ENCODE measurements at regions not wholly inside any gene's neighbourhood (a gene's known extent, or its start where the extent isn't known, plus 50 kb on each side); places are given as distances from the start of the nearest gene placed in this dataset.

- CTCF ChIA-PET: no interaction called here
- POLR2A ChIA-PET: no interaction called here
- Histone ChIP-seq H3K9me3 (ENCODE audit: control insufficient read depth in 1 of 2, insufficient read depth in 1 of 2, low read depth in 1 of 2, low read length in 2 of 2) (no peaks in the 10 kb centered on the region), H3K9ac (ENCODE audit: low read length) (no peak overlapping the region), H3K36me3 (ENCODE audit: control insufficient read depth in 1 of 2, insufficient read depth in 2 of 2, low read length in 2 of 2) (no peaks in the 10 kb centered on the region), H4K20me1 (ENCODE audit: insufficient read depth) (no peaks in the 10 kb centered on the region), H3K79me2 (ENCODE audit: insufficient read depth, low read length) (no peaks in the 10 kb centered on the region), H3K27me3 (ENCODE audit: insufficient read depth, low read length) (no peaks in the 10 kb centered on the region), H3K27ac (ENCODE audit: low read depth, low read length) (no peak overlapping the region), H3K4me3 (replicated peaks in 1 of 2; ENCODE audit: low read depth in 1 of 2, low read length in 2 of 2) (no peak overlapping the region), H3K9me2 (ENCODE audit: insufficient read depth) (no peaks in the 10 kb centered on the region), H3K4me1 (ENCODE audit: control insufficient read depth in 1 of 2, insufficient read depth in 2 of 2, low read length in 2 of 2) (no peaks in the 10 kb centered on the region), H2AFZ (ENCODE audit: low read depth, low read length, poor library complexity, severe bottlenecking) (no peak overlapping the region), H3K4me2 (ENCODE audit: low read length) (no peak overlapping the region)
- DNase-seq (ENCODE audit: low read depth, low spot score) (no peak), ATAC-seq (no peak)
- no TSS peak for BruUV-seq (replicated peaks)
- TF ChIP-seq FOSL1 (IDR thresholded peaks at IDR 0.05; ENCODE audit: low read depth) (no peak), POLR2A (IDR thresholded peaks at IDR 0.05; ENCODE audit: borderline replicate concordance, extremely low read depth, insufficient read depth, insufficient read length) (no peak)
- intact Hi-C loops (cut with micrococcal nuclease): no loop called here
- RAD21 ChIA-PET (ENCODE audit: low non-redundant PET in 1 of 2, low total read pairs in 2 of 2, uncharacterized antibody in 2 of 2, unreplicated experiment in 2 of 2): no interaction called here
Measured at GRCh38 chr1:64358692-64359091, 111.2 kb upstream of the CACHD1 start.

DNA sequence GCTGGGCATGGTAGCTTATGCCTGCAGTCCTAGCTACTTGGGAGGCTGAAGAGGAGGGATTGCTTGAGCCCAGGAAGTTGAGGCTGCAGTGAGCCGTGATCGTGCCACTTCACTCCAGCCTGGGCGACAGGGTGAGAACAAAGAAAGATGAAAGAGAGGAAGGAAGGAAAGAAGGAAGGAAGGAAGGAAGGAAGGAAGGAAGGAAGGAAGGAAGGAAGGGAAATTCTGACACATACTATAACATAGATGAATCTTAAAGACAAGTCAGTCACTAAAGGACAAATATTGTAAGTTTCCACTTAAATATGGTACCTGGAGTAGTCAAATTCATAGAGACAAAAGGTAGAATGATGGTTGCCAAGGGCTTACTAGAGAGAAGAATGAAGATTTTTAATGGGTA lies 108.0 kb upstream of the CACHD1 start:
- Histone ChIP-seq H3K9ac (ENCODE audit: low read length) (no peak overlapping the region), H3K9me3 (ENCODE audit: control insufficient read depth in 1 of 2, insufficient read depth in 1 of 2, low read depth in 1 of 2, low read length in 2 of 2) (no peaks in the 10 kb centered on the region), H2AFZ (ENCODE audit: low read depth, low read length, poor library complexity, severe bottlenecking) (no peak overlapping the region), H3K9me2 (ENCODE audit: insufficient read depth) (no peaks in the 10 kb centered on the region), H3K27ac (ENCODE audit: low read depth, low read length) (no peak overlapping the region), H3K4me3 (replicated peaks in 1 of 2; ENCODE audit: low read depth in 1 of 2, low read length in 2 of 2) (no peak overlapping the region), H4K20me1 (ENCODE audit: insufficient read depth) (no peaks in the 10 kb centered on the region), H3K4me2 (ENCODE audit: low read length) (no peak overlapping the region), H3K4me1 (ENCODE audit: control insufficient read depth in 1 of 2, insufficient read depth in 2 of 2, low read length in 2 of 2) (no peaks in the 10 kb centered on the region), H3K36me3 (ENCODE audit: control insufficient read depth in 1 of 2, insufficient read depth in 2 of 2, low read length in 2 of 2) (no peaks in the 10 kb centered on the region), H3K27me3 (ENCODE audit: insufficient read depth, low read length) (no peaks in the 10 kb centered on the region), H3K79me2 (ENCODE audit: insufficient read depth, low read length) (no peaks in the 10 kb centered on the region)
- ATAC-seq (no peak), DNase-seq (ENCODE audit: low read depth, low spot score) (no peak)
- ChIA-PET POLR2A (no interaction called here), CTCF (no interaction called here), RAD21 (ENCODE audit: low non-redundant PET in 1 of 2, low total read pairs in 2 of 2, uncharacterized antibody in 2 of 2, unreplicated experiment in 2 of 2) (no interaction called here)
- intact Hi-C loops (cut with micrococcal nuclease): no loop called here
- BruUV-seq (replicated peaks): no TSS peak
- TF ChIP-seq ZFX (IDR thresholded peaks at IDR 0.05) (no peak), CTCF (IDR thresholded peaks at IDR 0.05 in 2 of 3, conservative IDR thresholded peaks at IDR 0.05 in 1 of 3; ENCODE audit: borderline replicate concordance in 1 of 3, insufficient read depth in 1 of 3, low read depth in 2 of 3, low read length in 2 of 3) (no peak), ELF1 (IDR thresholded peaks at IDR 0.05; ENCODE audit: borderline replicate concordance, low read depth) (no peak), YY1 (IDR thresholded peaks at IDR 0.05; ENCODE audit: extremely low read depth, insufficient replicate concordance, low read depth, low read length) (no peak), CEBPB (IDR thresholded peaks at IDR 0.05; ENCODE audit: low read depth) (no peak), ZNF274 (IDR thresholded peaks at IDR 0.05; ENCODE audit: low read depth, low read length) (no peak), TCF7L2 (IDR thresholded peaks at IDR 0.05; ENCODE audit: borderline replicate concordance, extremely low read depth, insufficient read depth, insufficient read length) (no peak), RAD21 (IDR thresholded peaks at IDR 0.05; ENCODE audit: low read depth) (no peak), SIN3A (IDR thresholded peaks at IDR 0.05; ENCODE audit: low read depth) (no peak), POLR2A (IDR thresholded peaks at IDR 0.05; ENCODE audit: borderline replicate concordance, extremely low read depth, insufficient read depth, insufficient read length) (no peak), ATF3 (IDR thresholded peaks at IDR 0.05) (no peak)
